NCI-H1436 treated with DMSO at 0.1 percent for 48 hours (cell line): ENCODE measurements at regions not wholly inside any gene's neighbourhood (a gene's known extent, or its start where the extent isn't known, plus 50 kb on each side); places are given as distances from the start of the nearest gene placed in this dataset.

ENCODE experiments used
- DNase-seq: peaks from one replicate; lab custom pipeline; 2025; lab: John Stamatoyannopoulos, UW

DNA sequence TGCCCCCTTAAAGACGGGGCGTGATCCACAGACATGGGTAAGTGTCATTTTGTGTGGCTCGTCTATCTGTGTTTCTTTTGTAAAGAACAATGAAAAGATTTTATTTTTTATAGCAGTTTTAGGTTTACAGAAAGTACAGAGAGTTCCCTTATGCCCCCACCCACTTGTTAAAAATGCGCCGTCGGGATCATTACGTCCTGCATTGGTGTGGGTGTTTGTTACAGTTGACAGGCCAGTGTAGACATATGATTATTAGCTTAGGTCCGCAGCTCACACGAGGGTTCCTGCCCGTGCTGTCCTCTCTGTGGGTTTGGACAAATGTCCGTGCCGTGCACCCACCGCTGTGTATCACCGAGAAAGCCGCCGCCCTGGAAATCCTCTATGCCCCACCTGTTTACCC, 50.5 kb downstream of the RGS12 start:
- DNase-seq, result no peak

DNA sequence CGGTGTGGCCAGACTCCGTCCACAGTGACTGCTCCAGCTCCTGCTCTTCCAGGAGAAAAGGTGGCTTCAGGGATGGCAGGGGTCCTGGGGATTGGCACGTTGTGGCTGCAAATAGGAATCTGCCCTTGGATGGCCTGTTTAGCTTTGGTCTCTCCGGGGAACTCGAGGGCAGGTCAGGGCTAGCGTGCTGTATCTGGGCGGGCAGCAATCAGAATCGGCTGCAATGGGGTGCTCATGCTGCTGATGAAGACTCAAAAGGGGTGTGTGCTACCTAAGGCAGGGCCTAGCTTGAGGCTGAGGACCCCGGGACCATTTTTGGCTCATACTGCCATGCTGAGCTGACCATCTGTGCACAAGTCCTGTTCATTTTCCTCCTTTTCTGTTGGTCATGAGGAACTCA, 51.3 kb downstream of the RGS12 start:
- no peak for DNase-seq

DNA sequence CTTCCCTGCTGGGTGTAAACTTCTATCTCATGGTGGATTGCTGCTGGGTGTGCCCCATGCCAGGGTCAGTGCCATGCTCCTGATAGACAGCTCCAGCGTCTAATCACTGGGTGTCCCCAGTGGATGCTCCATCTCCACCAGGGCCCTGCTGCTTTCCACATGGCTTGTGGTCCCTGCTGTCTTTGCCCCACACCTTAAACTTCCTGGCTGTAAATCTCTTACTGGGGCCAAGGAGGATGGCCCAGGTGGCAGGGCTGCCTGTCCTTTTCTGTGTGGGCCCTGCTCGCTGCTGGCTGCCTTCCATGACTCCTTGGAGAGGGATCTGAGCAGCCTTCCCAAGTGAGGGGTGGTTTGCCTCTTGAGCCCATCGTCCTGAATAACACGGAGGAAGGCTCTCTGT, 51.8 kb downstream of the RGS12 start:
- DNase-seq, result no peak

DNA sequence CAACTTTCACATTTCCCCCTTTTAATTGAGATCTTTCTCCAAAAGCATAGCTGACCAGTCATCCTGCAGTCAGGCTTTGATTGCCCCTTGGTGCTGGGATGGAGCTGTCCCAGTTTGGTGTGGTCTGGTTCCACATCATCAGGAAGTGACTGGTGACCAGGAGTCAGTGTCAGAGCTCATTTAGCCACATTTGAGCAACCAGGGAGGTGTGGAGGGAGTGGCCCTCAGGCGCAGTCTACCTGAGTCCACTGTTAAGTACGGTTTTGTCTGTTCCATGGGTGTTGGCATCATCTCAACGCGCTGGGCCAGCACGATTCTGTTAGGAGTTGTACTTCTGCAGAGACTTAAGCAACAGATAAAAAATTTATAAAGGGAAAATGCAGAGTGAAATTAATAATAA, 52.6 kb downstream of the RGS12 start:
- no peak for DNase-seq

DNA sequence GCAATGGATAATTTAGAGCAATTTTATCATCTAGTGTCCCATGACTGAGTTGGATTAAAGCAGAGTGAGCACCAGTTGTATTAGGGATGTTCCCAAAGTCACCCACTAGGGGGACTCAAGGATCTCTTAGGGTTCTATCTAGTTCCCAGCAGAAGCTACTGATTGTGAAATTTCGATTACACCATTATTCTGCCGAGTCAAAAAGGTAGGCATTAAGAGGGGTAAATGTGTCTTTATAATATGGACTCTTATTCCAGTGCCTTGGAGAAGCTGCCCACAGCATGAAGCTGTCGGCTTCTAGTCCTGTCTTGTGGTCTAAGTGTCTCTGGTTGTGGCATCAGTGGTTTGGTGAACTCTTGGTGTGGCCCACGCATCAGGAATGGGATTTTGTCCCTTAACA, 53.3 kb downstream of the RGS12 start:
- peak; percentile 16 for DNase-seq

DNA sequence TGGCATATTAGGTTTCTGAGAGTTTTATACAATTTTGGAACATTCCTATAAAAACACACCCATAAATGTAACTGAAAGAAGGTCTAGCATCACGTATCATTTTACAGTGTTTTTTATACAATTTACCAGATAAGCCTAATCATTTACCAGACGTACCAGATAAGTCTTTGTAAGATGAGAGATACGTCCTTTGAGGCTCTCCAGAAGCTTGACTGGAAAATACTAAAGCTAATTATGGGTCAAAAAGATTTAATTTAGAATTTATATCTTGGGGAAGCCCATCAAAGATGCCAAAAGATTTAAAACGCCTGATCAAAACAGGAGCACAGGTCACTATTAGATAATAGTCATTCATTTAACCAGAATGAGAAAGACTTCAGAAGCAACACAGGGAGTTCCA, 55.0 kb downstream of the RGS12 start:
- DNase-seq, result no peak

DNA sequence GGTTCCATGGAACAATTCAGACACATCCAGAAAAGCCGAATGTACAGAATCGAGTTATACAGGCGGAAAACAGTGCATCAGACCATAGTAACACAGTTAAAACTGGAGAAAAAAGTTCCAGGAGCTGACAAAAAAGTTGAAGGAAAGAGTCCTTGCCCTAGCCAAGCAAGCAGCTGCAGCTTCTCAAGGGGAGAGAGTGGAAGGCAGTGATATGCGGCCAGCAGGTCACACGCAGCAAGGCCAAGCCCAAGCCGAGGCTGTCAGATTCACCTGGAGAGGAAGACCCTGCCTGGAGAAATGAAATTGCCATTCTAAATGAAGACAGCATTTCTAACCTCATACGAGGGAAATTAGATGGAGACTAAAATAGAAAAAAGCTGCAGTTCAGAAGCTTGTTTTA, 55.8 kb downstream of the RGS12 start:
- no peak for DNase-seq

DNA sequence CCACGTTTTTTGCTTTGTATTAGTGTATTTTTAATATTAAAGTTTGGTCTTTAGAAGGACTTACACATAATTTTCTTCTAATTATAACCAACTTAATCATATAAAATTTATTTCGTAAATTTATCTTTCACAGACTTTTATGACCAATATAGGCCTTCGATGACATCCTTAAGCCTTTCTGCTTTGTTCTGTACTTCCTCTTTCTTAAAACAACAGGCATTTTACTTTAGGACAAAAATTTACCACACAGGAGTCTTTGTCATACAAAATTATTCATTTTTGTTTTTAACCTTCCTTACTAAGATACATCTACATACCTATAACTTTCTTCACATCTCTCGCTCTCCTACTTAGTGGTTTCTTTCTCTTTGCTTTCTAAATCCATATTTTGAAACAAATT, 56.3 kb downstream of the RGS12 start:
- DNase-seq, result no peak

DNA sequence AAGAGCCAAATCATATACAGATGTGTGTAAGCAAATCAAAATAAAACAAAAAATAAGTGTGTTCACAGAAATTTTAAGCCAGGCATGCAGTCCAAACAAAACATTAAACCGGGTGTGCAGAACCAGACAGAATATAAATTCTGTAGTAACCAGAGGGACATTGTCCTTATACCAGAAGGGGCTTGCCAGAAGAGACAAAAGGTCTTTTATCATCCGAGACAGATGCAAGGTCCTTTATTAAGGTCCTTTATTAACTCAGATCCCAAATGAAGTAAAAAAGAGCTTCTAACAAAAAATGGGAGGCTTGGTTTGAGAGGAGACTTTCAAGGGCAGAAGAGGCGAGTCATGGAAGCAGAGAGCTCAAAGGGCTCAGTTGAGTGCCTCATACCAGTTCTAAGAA, 59.2 kb downstream of the RGS12 start:
- no peak for DNase-seq

DNA sequence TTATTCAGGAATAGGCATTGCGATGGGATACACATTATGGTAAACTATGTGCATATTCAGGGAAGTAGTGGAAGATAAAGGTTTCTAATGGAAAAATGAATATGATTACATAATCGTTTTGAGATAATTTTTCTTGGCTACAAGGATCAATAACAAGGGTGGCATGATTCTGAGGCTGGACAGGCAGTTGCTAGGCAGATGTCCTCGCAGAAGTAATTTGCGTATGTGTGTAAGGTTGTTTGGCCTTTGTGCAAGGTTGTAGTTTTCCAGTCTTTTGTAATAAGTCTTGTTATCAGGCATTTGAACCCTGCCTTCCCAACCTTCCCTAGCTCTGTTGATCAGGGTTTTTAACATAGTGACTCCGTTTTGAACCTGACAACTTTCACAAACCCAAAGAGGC, 59.7 kb downstream of the RGS12 start:
- DNase-seq, result no peak

DNA sequence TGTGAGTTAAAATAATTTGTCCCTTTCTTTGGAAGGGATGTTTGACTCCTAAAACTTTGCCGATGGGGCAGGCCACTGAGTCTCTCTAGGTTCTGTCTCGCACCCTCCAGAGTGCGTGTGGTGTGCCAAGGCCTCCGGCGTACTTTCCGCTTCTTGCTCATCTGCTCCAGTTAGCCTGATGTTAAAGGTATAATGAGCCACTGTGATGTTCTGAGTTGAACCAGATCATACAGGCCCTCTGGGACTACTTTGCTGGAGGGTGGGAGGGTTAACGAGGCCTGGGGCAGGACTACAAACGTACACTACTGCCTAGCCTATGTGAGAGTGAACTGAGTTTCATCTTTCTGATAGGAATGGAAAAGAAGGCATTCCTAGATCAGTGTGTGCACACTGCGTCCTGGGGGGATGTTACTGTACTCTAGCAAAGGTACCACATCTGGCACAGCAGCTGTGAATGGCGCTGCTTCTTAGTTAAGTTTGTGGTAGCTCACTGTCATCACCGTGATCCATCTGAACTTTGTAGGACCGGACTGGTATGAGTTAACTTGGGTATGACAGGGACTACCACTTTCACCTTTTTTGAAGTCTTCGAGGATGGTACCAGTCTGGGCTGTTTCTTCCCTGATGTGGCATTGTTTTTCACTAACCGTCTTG, 60.2 kb downstream of the RGS12 start:
- no peak for DNase-seq

DNA sequence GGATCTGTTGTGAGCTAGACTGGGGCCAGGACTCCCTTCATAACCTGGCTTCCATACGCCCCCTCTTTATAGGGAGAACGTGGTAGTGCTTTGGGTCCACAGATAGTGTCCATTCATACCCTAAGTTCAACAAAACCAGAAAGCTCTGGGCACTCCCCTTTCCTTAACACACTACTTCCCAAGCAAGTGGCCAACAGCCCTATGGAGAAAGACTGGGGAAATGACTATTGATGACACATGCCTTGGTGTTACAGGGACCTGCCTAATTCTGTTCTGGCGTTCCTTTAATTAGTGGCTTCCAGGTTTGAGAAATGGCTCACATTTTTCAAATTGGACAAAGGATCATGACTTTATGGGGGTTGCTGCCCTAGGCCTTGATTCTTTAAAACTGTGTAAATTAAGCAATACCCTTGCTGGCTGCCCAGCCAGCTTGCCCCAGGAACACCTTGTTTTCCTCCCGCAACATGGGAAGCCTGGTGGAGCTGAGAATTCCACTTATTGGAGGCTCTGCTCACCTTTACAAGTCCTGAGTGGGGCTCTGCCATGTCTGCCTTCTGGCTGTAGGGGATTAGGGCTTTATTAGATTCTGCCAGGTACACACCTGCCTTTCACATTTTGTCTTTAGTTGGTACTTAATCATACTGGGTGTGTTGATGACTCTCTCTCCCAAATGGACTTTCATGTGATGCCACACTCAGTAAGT, 61.1 kb downstream of the RGS12 start:
- DNase-seq, result no peak

DNA sequence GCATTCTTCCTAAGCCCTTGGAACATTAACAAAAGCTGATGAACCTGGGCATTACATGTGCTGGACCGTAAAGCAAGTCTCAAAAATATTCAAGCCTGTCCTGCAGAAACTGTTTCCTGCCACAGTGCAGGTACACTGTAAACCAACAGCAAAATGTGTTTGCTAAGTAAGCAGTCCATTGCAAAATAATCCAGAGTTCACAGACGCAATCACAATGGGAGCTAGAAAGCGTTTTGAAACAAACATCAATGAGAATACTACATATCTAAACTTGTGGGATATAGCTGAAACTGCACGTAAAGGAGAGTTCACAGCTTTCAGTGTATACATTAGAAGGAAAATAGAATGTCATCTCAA, 61.6 kb downstream of the RGS12 start:
- no peak for DNase-seq

DNA sequence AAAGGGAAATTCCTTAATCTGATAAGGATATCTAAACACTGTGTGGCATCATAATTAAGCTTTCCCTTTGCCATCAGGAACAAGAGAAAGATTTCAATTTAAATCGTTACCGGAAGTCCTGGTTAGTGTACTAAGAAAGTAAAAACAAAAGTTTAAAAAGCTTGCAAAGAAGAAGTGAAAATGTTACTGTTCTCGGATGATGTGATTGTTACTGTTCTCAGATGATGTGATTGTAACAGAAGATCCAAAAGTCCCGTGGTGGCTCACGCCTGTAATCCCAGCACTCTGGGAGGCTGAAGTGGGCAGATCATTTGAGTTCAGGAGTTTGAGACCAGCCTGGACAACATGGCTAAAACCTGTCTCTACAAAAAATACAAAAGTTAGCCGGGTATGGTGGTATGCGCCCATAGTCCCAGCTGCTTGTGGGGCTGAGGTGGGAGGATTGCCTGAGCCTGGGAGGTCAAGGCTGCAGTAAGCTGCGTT, 62.5 kb downstream of the RGS12 start:
- no peak for DNase-seq

DNA sequence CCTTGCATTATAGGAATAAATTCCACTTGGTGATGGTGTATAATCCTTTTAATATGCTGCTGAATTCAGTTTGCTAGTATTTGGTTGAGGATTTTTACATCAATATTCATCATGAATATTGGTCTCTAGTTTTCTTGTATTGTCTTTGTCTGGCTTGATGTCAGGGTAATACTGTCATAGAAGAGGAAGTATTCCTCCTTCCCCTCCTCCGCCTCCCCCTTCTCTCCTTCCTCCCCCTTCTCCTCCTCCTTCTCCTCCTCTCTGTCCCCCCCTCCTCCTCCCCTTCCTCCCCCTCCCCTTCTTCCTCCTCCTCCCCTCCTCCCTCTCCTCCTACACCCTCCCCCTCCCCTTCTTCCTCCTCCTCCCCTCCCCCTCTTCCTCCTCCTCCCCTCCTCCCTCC, 65.8 kb downstream of the RGS12 start:
- DNase-seq, result no peak

DNA sequence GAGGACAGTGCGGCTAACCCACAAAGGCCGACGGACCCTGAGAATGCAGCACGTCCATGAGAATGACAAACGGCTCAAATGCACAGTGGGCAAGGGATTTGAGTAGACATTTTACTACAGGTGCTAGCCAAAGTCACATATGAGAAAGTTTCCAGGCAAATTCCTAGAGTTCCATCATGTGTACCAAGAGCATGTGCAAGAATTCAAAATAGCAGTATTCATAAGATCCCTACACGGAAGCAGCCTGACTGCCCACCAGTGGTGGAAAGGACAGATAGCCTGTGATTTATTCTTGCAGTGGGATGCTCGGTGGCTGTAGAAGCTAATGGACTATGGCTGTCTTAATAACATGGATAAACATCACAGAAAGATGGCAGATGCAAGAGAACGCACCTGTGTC, 68.0 kb downstream of the RGS12 start:
- no peak for DNase-seq

DNA sequence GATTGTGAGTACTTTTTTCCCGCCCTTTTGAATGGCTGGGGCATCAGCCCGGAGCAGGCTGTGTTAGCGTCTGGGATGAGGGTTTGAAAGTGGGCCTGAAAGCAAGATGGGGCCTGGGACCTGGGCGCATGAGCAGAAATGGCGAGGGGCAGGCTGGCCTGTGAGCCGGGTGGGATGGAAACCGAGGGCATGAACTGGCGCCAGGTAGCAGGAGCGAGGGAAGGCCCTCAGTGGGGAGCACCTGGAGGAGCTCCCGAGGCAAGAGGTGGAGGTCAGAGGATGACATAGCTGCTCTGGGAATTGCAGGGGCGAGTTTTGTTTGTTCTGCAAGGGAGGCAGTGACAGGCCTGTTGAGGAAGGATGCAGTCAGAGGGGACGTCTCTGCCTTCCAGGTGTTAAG, 68.6 kb downstream of the RGS12 start:
- no peak for DNase-seq

DNA sequence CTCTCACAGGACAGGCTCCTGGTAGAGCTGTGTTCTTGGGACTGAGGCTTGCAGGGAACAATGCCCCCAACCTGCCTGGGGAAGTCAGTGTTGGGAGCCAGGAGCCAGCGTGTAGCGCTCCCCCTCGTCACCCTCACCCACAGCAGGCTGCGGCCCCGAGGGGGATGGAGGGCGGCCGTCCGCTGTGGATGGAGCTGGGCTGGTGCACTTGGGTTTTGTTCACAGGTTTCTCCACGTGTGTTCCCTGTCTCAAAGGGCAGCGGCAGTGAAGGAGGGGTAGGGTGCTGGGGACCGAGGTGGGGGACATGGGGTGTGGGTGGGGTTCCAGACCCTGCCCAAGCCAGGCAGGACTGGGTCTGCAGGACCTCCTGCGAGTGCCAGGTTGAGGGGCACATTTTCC, 69.1 kb downstream of the RGS12 start:
- DNase-seq, result no peak

DNA sequence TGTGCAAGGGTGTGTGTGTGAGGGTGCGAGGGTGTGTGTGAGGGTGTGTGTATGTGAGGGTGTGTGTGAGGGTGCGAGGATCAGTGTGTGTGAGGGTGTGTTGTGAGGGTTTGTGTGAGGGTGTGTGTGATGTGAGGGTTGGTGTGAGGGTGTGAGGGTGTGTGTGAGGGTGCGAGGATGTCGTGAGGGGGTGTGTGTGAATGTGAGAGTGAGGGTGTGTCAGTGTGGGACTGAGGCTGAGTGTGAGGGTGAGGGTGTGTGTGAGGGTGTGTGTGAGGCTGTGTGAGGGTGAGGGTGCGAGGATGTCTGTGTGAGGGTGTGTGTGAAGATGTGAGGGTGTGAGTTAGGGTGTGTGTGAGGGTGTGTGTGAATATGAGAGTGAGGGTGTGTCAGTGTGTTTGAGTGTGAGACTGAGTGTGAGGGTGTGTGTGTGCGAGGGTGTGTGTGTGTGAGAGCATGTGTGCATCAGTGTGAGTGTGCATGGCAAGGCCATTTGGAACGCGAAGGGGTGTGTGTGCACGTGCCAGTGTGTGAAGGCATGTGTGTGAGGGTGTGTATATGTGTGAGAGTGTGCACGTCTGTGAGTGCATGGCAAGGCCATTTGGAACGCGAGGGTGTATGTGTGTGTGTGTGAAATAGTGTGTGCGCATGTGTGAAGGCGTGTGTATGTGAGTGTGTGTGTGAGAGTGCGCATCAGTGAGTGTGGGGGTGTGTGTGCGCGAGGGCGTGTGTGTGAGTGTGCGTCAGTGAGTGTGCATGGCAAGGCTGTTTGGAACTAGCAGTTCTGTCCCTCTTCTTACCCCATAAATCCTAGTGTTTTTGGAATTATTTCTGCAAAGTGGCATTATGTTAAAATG, 69.8 kb downstream of the RGS12 start:
- no peak for DNase-seq

DNA sequence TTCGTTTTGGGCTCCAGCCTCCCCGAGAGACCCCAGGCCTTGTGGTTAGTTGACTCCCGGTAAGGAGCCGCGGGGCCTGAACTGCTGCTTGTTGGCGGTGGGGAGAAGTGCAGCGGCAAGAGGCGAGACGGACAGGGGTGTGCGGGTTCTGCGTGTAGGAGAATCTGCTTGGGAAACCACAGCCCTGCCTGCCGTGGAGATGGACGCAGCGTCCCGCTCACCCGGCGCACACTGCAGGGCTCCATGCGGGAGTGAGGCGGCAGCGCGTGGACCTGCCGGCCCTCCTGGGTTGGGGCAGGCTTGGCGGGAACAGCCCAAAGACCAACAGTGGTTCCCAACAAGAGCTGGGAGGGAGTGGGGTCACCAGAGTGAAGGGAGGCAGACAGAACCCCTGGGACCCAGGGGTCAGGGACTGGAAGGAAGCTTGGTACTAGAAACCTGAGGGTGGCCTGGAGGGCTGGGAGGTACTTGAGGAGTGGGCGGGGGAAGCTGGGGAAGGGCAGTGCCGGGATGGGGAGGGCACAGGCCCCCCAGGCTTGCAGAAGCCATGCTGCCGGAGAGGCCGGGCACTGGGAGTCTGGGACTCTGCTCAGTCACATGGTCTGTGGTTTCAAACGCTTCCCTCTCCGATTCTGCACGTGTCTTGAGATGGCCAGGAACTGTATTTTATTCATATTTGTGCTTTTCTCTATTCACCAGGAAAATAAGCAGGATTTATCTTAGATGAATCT, 70.8 kb downstream of the RGS12 start:
- no peak for DNase-seq

DNA sequence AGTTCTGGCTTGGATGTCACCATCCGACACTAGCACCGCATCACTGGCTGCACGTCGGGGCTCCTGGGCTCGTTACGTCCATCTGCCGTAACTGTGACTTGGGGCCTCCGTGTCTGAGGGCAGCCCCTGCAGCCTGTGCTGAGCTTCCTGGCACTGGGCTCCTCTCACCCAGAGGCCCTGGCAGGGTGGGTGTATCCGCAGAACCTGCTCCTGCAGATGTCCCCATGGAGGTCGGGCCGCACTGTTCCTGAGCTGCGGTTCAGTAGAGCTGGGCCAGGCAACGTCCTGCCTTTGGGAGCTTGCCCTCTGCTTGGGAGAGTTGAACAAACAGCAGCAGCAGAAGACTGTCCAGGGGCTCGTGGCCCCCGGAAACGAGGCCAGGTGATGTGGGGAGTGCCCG, 71.4 kb downstream of the RGS12 start:
- DNase-seq, result no peak

DNA sequence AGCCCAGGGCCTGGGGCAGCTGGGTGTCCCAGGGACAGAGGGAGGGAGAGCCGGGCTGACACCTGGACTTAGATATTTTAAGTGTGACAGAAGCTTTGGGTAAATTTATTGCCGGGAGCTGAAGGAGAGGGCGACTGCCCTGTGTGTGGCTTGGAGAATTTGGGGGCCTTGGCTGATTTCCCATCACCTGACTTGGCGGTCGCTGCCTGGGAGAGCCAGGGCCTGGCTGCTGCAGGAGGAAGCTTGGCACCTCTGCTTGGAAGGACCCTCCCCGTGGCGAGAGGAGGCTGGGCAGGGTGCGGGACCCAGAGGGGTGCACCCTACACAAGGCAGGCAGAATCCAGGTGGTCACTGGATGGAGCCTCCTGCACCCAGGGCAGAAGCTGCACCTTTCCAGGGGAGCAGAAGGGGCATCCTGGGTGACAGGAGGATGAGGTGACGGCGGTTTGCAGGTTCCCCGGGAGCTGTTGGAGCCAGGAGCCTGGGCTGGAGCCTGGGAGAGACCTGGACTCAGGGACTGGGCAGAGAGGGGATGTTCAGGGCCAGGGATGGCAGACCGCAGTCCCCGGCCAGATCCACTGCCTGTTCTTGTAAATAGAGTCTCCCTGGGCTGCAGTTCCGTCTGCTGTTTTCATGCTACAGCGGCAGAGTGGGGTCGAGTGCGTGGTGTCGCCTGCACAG, 72.0 kb downstream of the RGS12 start:
- DNase-seq, result no peak
